OCI-LY3 (cell line): ENCODE measurements at regions not wholly inside any gene's neighbourhood (a gene's known extent, or its start where the extent isn't known, plus 50 kb on each side); places are given as distances from the start of the nearest gene placed in this dataset.

Source experiments
- CTCF ChIP-seq: fragments of 200-600, 300-600 bp; sonication (generic); IDR thresholded peaks from 2 replicates; pipeline ENCODE4 v1.5.1; 2014; ENCODE audit warnings: antibody characterized with exemption, low read length, low read depth
- EZH2phosphoT487 ChIP-seq: fragments of 200-600 bp; shearing (Covaris generic); IDR thresholded peaks from 2 replicates; pipeline ENCODE4 v1.6.1; 2018; ENCODE audit warnings: antibody characterized with exemption, mixed run types, low read depth

GRCh38 chr3:157585386-157585785 is 82.2 kb upstream of the VEPH1 start:
- TF ChIP-seq CTCF (no peak), EZH2phosphoT487 (no peak)
